H9 (cell line): ENCODE measurements at regions not wholly inside any gene's neighbourhood (a gene's known extent, or its start where the extent isn't known, plus 50 kb on each side); places are given as distances from the start of the nearest gene placed in this dataset.

Source experiments
- DNase-seq: peaks from one replicate; pipeline ENCODE4 v3.0.0-alpha.2; 2017
- H2AFZ ChIP-seq: one replicate; pipeline ENCODE4 v1.6.1; 2013; ENCODE audit warnings: mild to moderate bottlenecking, low read length, control low read depth, moderate library complexity
- H2AK5ac ChIP-seq: 2 replicates; pipeline ENCODE4 v1.6.1; 2013; ENCODE audit warnings: low read length, control low read depth, mixed read lengths; ENCODE audit not compliant: insufficient read length
- H2BK120ac ChIP-seq: one replicate; pipeline ENCODE4 v1.6.1; 2013; ENCODE audit warnings: low read depth, mild to moderate bottlenecking, low read length, control low read depth, inconsistent platforms; ENCODE audit not compliant: poor library complexity, severe bottlenecking
- H2BK12ac ChIP-seq: 2 replicates; pipeline ENCODE4 v1.6.1; 2013; ENCODE audit warnings: low read length, control low read depth, mixed read lengths, low read depth; ENCODE audit not compliant: insufficient read length
- H2BK15ac ChIP-seq: 2 replicates; pipeline ENCODE4 v1.6.1; 2013; ENCODE audit warnings: low read depth, low read length, control low read depth
- H2BK20ac ChIP-seq: one replicate; pipeline ENCODE4 v1.6.1; 2013; ENCODE audit warnings: low read depth, mild to moderate bottlenecking, low read length, control low read depth, inconsistent platforms; ENCODE audit not compliant: poor library complexity, severe bottlenecking
- H2BK5ac ChIP-seq: 2 replicates; pipeline ENCODE4 v1.6.1; 2013; ENCODE audit warnings: low read length, control low read depth, mixed read lengths; ENCODE audit not compliant: insufficient read length
- H3K14ac ChIP-seq: 2 replicates; pipeline ENCODE4 v1.6.1; 2013; ENCODE audit warnings: low read length, control low read depth; ENCODE audit not compliant: insufficient read depth
- H3K18ac ChIP-seq: 2 replicates; pipeline ENCODE4 v1.6.1; 2013; ENCODE audit warnings: low read depth, mild to moderate bottlenecking, mixed read lengths, low read length, control low read depth; ENCODE audit not compliant: insufficient read length
- H3K23ac ChIP-seq: 2 replicates; pipeline ENCODE4 v1.6.1; 2013; ENCODE audit warnings: low read length, control low read depth, mixed read lengths, low read depth; ENCODE audit not compliant: insufficient read length
- H3K23me2 ChIP-seq: 2 replicates; pipeline ENCODE4 v1.6.1; 2013; ENCODE audit warnings: low read depth, mild to moderate bottlenecking, mixed read lengths, low read length, control low read depth; ENCODE audit not compliant: insufficient read length, poor library complexity, severe bottlenecking
- H3K27ac ChIP-seq: 2 replicates; pipeline ENCODE4 v1.5.1; 2013; ENCODE audit warnings: low read length, control low read depth, mixed read lengths, low read depth; ENCODE audit not compliant: insufficient read length
- H3K27me3 ChIP-seq: 2 replicates; pipeline ENCODE4 v1.6.1; 2013; ENCODE audit warnings: low read length, control low read depth, inconsistent platforms; ENCODE audit not compliant: insufficient read depth
- H3K4ac ChIP-seq: 2 replicates; pipeline ENCODE4 v1.6.1; 2013; ENCODE audit warnings: low read depth, mild to moderate bottlenecking, control low read depth, inconsistent platforms, low read length, moderate library complexity
- H3K4me1 ChIP-seq: 2 replicates; pipeline ENCODE4 v1.6.1; 2013; ENCODE audit warnings: low read length, control low read depth, inconsistent platforms; ENCODE audit not compliant: insufficient read depth
- H3K4me2 ChIP-seq: 2 replicates; pipeline ENCODE4 v1.6.1; 2013; ENCODE audit warnings: low read length, control low read depth, mixed read lengths; ENCODE audit not compliant: insufficient read length, insufficient read depth
- H3K56ac ChIP-seq: 2 replicates; pipeline ENCODE4 v1.6.1; 2013; ENCODE audit warnings: low read depth, mild to moderate bottlenecking, mixed read lengths, low read length, control low read depth; ENCODE audit not compliant: insufficient read length
- H3K79me1 ChIP-seq: 2 replicates; pipeline ENCODE4 v1.6.1; 2013; ENCODE audit warnings: low read depth, mild to moderate bottlenecking, moderate library complexity, low read length, control low read depth, inconsistent platforms; ENCODE audit not compliant: insufficient read depth, poor library complexity, severe bottlenecking
- H3K79me2 ChIP-seq: 2 replicates; pipeline ENCODE4 v1.6.1; 2013; ENCODE audit warnings: low read length, control low read depth, inconsistent platforms; ENCODE audit not compliant: insufficient read depth
- H3K9ac ChIP-seq: 2 replicates; pipeline ENCODE4 v1.6.1; 2013; ENCODE audit warnings: low read length, control low read depth, mixed read lengths; ENCODE audit not compliant: insufficient read length; ENCODE audit errors: extremely low read depth
- H3K9me3 ChIP-seq: one replicate; pipeline ENCODE4 v1.6.1; 2013; ENCODE audit warnings: low read depth, low read length, inconsistent platforms; ENCODE audit not compliant: control insufficient read depth
- H3T11ph ChIP-seq: one replicate; pipeline ENCODE4 v1.6.1; 2013; ENCODE audit warnings: mild to moderate bottlenecking, low read length, control low read depth, inconsistent platforms
- H4K20me1 ChIP-seq: one replicate; pipeline ENCODE4 v1.6.1; 2013; ENCODE audit not compliant: control insufficient read depth, insufficient read length, insufficient read depth
- H4K5ac ChIP-seq: 2 replicates; pipeline ENCODE4 v1.6.1; 2013; ENCODE audit warnings: low read depth, mild to moderate bottlenecking, mixed read lengths, low read length, control low read depth; ENCODE audit not compliant: insufficient read length
- H4K8ac ChIP-seq: replicated peaks from 2 replicates; pipeline ENCODE4 v1.6.1; 2013; ENCODE audit warnings: low read length, control low read depth, mixed read lengths, low read depth; ENCODE audit not compliant: insufficient read length
- H4K91ac ChIP-seq: 2 replicates; pipeline ENCODE4 v1.6.1; 2013; ENCODE audit warnings: low read depth, mild to moderate bottlenecking, moderate library complexity, mixed read lengths, low read length, control low read depth; ENCODE audit not compliant: insufficient read length
- H3K27ac Mint-ChIP-seq, 3 experiments: 2 replicates in 2 of 3; 3 replicates in 1 of 3; pipeline ENCODE4 v1.8.0; 2020 to 2021; ENCODE audit warnings: mixed read lengths in 3 of 3, mild to moderate bottlenecking in 1 of 3, moderate library complexity in 1 of 3
- H3K27me3 Mint-ChIP-seq: 2 replicates; pipeline ENCODE4 v1.8.0; 2021; ENCODE audit warnings: low read depth, mild to moderate bottlenecking, moderate library complexity, mixed read lengths
- H3K36me3 Mint-ChIP-seq, 3 experiments: 2 replicates in 2 of 3; 3 replicates in 1 of 3; pipeline ENCODE4 v1.8.0; 2020 to 2021; ENCODE audit warnings: low read depth in 3 of 3, mixed read lengths in 3 of 3; ENCODE audit not compliant: insufficient read depth in 1 of 3
- H3K4me1 Mint-ChIP-seq, 2 experiments: 2 replicates each; pipeline ENCODE4 v1.8.0; 2020; ENCODE audit warnings: mixed read lengths in 2 of 2
- H3K4me3 Mint-ChIP-seq, 2 experiments: 2 replicates in 1 of 2; 3 replicates in 1 of 2; pipeline ENCODE4 v1.8.0; 2020 to 2021; ENCODE audit warnings: mild to moderate bottlenecking in 2 of 2, mixed read lengths in 2 of 2, moderate library complexity in 1 of 2
- H3K9me3 Mint-ChIP-seq, 2 experiments: 2 replicates in 1 of 2; 3 replicates in 1 of 2; pipeline ENCODE4 v1.8.0; 2020; ENCODE audit warnings: mild to moderate bottlenecking in 2 of 2, mixed read lengths in 2 of 2, moderate library complexity in 1 of 2
- WGBS: extraction: QIAGEN DNeasy Blood & Tissue Kit; methylation state at CpG from one replicate; pipeline ENCODE4 v1.1.7; 2013; ENCODE audit warnings: missing lambda C conversion rate, low lambda C conversion rate, mixed read lengths; ENCODE audit not compliant: insufficient read length; ENCODE audit errors: extremely low coverage; 5-methylcytosine and 5-hydroxymethylcytosine counted together
- TF ChIP-seq, protein P1 (sequence below): fragments of 200-600 bp; sonication (generic); conservative IDR thresholded peaks from 3 replicates; pipeline ENCODE4 v1.8.0; 2021; ENCODE audit warnings: antibody characterized with exemption, mild to moderate bottlenecking

DNA sequence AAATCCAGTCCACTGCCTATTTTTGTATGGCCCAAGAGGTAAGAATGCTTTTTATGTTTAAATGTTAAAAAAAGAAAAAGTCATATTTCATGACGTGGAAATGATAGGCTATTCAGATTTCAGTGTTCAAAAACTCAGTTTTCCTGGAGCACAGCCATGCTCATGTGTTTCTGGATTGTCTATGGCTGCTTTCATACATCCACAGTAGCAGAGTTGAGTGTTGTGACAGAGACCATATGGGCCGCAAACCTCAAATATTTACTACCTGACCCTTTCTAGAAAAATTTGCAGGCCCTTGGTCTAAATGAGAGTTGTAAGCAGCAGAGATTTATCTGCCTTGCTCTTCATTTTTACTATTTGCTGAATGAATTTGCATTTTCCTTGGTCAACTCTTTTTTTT is 264.1 kb downstream of the CBLN1 start:
- Mint-ChIP-seq H3K27ac (no peak overlapping the region), H3K4me1 (peaks cover 36 to 41% of the 10 kb centered on the region in 2 experiments), H3K9me3 (no peaks in the 10 kb centered on the region; a peak in 2 of 5 replicates), H3K36me3 (peaks cover 0 to 1% (median 0%) of the 10 kb centered on the region in 3 experiments; a peak in 1 of 7 replicates), H3K27me3 (peaks cover 16% of the 10 kb centered on the region), H3K4me3 (no peak overlapping the region)
- Histone ChIP-seq H3K4me1 (peaks cover 5% of the 10 kb centered on the region; the same call in 1 of the 2 replicates), H3K56ac (no peak overlapping the region), H2BK20ac (no peak overlapping the region), H2BK120ac (no peak overlapping the region), H3K23ac (no peak overlapping the region), H3K23me2 (no peaks in the 10 kb centered on the region), H3K79me2 (no peaks in the 10 kb centered on the region), H3K27me3 (no peaks in the 10 kb centered on the region), H2BK5ac (no peak overlapping the region), H3K9ac (no peak overlapping the region), H3K14ac (no peak overlapping the region), H3K4ac (no peak overlapping the region), H3K18ac (no peak overlapping the region), H2BK12ac (no peak overlapping the region), H3K4me2 (no peak overlapping the region), H4K91ac (no peak overlapping the region), H3T11ph (no peak overlapping the region), H4K5ac (no peak overlapping the region), H4K20me1 (no peaks in the 10 kb centered on the region), H3K9me3 (no peaks in the 10 kb centered on the region), H3K27ac (no peak overlapping the region), H2BK15ac (no peak overlapping the region), H4K8ac (no peak overlapping the region), H2AK5ac (no peak overlapping the region), H3K79me1 (no peaks in the 10 kb centered on the region), H2AFZ (no peak overlapping the region)
- WGBS = no CpG with 5 or more reads among the region's 2 CpGs
- no peak for DNase-seq
- TF ChIP-seq, protein P1, sequence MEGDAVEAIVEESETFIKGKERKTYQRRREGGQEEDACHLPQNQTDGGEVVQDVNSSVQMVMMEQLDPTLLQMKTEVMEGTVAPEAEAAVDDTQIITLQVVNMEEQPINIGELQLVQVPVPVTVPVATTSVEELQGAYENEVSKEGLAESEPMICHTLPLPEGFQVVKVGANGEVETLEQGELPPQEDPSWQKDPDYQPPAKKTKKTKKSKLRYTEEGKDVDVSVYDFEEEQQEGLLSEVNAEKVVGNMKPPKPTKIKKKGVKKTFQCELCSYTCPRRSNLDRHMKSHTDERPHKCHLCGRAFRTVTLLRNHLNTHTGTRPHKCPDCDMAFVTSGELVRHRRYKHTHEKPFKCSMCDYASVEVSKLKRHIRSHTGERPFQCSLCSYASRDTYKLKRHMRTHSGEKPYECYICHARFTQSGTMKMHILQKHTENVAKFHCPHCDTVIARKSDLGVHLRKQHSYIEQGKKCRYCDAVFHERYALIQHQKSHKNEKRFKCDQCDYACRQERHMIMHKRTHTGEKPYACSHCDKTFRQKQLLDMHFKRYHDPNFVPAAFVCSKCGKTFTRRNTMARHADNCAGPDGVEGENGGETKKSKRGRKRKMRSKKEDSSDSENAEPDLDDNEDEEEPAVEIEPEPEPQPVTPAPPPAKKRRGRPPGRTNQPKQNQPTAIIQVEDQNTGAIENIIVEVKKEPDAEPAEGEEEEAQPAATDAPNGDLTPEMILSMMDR = no peak
